NB4 (cell line): ENCODE measurements at regions not wholly inside any gene's neighbourhood (a gene's known extent, or its start where the extent isn't known, plus 50 kb on each side); places are given as distances from the start of the nearest gene placed in this dataset.
"Not testable (repeated sequence)": the region's sequence is repeated elsewhere in the genome, so short reads cannot be mapped to it uniquely, and the experiment has no call there.

Source experiments
- MYC ChIP-seq: IDR thresholded peaks from 2 replicates; pipeline ENCODE4 v1.6.1; 2011; ENCODE audit warnings: low read depth, low read length
- POLR2A ChIP-seq: IDR thresholded peaks from 2 replicates; pipeline ENCODE4 v1.6.1; 2011; ENCODE audit warnings: mild to moderate bottlenecking; ENCODE audit not compliant: insufficient read length; ENCODE audit errors: extremely low read depth
- TF ChIP-seq, protein P1 (sequence below): IDR thresholded peaks from one replicate; pipeline ENCODE4 v1.5.1; 2012; ENCODE audit warnings: low read depth, low read length
- TF ChIP-seq, protein P2 (sequence below): IDR thresholded peaks from 2 replicates; pipeline ENCODE4 v1.6.1; 2011; ENCODE audit warnings: low read depth, low read length

DNA sequence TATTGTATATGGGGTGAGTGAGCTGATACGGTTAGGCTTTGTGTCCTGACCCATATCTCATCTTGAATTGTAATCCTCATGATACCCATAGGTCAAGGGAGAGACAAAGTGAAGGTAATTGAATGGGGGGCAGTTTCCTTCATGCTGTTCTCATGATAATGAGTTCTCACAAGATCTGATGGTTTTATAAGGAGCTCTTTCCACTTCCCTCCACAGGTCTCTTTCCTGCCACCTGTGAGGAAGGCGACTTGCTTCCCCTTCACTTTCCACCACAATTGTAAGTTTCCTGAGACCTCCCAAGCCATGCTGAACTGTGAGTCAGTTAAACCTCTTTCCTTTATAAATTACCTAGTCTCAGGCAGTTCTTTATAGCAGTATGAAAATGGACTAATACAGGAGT lies 255.1 kb upstream of the PAPPA start:
- TF ChIP-seq, protein P1, sequence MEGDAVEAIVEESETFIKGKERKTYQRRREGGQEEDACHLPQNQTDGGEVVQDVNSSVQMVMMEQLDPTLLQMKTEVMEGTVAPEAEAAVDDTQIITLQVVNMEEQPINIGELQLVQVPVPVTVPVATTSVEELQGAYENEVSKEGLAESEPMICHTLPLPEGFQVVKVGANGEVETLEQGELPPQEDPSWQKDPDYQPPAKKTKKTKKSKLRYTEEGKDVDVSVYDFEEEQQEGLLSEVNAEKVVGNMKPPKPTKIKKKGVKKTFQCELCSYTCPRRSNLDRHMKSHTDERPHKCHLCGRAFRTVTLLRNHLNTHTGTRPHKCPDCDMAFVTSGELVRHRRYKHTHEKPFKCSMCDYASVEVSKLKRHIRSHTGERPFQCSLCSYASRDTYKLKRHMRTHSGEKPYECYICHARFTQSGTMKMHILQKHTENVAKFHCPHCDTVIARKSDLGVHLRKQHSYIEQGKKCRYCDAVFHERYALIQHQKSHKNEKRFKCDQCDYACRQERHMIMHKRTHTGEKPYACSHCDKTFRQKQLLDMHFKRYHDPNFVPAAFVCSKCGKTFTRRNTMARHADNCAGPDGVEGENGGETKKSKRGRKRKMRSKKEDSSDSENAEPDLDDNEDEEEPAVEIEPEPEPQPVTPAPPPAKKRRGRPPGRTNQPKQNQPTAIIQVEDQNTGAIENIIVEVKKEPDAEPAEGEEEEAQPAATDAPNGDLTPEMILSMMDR, result not testable (repeated sequence)
- TF ChIP-seq POLR2A, MYC: not testable (repeated sequence)
- TF ChIP-seq, protein P2, sequence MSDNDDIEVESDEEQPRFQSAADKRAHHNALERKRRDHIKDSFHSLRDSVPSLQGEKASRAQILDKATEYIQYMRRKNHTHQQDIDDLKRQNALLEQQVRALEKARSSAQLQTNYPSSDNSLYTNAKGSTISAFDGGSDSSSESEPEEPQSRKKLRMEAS, result not testable (repeated sequence)
